Amniotic stem cell (primary cell): ENCODE measurements at regions not wholly inside any gene's neighbourhood (a gene's known extent, or its start where the extent isn't known, plus 50 kb on each side); places are given as distances from the start of the nearest gene placed in this dataset.
A peak's percentile ranks its signal among the peaks of the same experiment; 100 is the strongest.
"Not testable (repeated sequence)": the region's sequence is repeated elsewhere in the genome, so short reads cannot be mapped to it uniquely, and the experiment has no call there.

ENCODE experiments used
- DNase-seq: peaks from one replicate; lab custom pipeline; 2025; lab: John Stamatoyannopoulos, UW

GRCh38 chr10:62587011-62587410, 212.8 kb downstream of the ZNF365 start:
- no peak for DNase-seq

GRCh38 chr10:62588116-62588515, 213.9 kb downstream of the ZNF365 start:
- no peak for DNase-seq

GRCh38 chr10:62589689-62590088, 214.8 kb upstream of the ADO start:
- no peak for DNase-seq

- no peak for DNase-seq
Measured at GRCh38 chr10:62590306-62590705, 214.2 kb upstream of the ADO start.

- DNase-seq: peak; percentile 19
Measured at GRCh38 chr10:62594093-62594520, 210.4 kb upstream of the ADO start.

- DNase-seq: no peak
Measured at GRCh38 chr10:62597226-62597625, 207.3 kb upstream of the ADO start.

DNA sequence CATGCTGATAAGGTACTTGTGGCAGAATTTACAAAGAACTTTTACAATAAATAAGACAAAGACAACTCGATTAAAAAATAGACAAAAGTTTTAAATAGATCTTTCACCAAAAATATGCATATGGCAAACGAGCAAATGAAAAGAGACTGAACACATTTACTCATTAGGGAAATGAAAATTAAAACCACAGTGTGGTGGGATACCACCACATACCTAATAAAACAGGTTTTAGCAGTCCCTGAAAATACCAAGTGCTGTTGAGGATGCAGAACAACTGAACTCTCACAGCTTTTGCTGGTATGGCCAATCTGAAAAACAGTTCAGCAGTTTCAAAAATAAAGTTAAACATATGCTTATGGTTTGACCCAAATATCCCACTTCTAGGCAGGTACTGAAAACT, 205.4 kb upstream of the ADO start:
- no peak for DNase-seq

- DNase-seq: not testable (repeated sequence)
Measured at GRCh38 chr10:62606551-62606950, 198.0 kb upstream of the ADO start.

DNA sequence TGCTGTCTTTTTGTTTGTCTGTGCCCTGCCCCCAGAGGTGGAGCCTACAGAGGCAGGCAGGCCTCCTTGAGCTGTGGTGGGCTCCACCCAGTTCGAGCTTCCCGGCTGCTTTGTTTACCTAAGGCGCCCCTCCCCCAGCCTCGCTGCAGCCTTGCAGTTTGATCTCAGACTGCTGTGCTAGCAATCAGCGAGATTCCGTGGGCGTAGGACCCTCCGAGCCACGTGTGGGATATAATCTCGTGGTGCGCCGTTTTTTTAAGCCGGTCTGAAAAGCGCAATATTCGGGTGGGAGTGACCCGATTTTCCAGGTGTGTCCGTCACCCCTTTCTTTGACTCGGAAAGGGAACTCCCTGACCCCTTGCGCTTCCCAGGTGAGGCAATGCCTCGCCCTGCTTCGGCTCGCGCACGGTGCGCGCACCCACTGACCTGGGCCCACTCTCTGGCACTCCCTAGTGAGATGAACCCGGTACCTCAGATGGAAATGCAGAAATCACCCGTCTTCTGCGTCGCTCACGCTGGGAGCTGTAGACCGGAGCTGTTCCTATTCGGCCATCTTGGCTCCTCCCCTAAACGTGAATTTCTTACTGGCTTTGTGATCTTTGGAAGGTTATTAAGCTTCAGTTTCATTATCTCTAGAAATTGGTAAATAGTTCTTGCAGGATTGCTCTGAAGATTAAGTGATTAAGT, 196.2 kb upstream of the ADO start:
- not testable (repeated sequence) for DNase-seq

- DNase-seq: peak; percentile 1
Measured at GRCh38 chr10:62610649-62611229, 193.8 kb upstream of the ADO start.

DNA sequence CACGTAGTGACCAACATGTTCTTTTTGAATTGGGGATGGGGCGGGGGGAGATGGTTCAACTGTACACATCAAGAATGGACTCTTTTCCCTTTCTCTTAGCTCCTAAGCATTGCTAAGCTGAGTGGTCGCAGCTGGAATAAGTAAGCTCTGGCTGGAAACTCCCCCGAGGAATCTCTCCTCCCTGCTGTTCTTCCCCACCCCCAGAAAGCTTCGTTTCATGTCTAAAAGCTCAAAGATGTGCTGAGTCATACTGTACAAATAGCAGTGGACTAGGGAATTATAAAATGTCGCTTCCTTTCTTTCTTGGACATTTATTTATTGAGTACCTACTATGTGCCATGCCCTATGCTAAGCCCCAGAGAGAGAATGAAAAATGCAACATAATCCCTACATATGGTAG, 191.1 kb upstream of the ADO start:
- peak; percentile 5 for DNase-seq

- DNase-seq: no peak
Measured at GRCh38 chr10:62613859-62614258, 190.7 kb upstream of the ADO start.

DNA sequence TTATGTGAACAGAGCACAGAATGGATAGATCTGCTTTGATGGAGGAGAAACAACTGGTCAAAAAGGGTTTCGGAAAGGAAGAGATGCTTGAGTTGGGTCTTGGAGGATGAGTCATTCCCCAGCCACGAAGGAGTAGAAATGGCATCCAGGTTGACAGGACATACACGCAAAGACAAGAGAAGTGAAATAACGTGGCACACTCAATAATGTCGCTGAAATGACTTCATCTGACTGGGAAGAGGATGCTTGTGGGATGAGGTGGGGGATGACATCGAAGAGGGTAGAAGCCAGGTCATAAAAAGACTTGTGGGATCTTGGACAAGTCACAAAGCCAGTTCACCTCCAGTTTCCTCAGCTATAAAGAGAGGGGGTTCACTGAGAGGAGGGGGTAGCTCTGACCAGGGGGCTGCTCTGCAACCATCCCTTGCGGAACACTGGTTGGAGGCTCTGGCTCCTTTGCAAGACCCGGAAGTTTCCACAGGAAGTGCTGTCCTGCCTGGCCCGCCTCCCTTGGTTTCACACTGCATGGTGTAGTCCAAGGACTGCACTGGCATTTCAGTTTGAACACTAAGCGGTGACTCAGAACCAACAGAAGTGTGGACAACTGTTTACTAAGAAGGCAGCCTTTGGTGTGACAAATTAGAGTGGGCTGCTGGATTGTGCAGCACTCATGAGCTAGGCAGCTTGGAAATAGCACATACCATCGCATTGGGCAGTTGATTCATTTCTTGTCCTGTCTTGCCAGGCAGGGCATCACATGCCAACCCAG, 189.9 kb upstream of the ADO start:
- DNase-seq: peak; percentile 13

- no peak for DNase-seq
Measured at GRCh38 chr10:62616885-62617590, 187.5 kb upstream of the ADO start.

DNA sequence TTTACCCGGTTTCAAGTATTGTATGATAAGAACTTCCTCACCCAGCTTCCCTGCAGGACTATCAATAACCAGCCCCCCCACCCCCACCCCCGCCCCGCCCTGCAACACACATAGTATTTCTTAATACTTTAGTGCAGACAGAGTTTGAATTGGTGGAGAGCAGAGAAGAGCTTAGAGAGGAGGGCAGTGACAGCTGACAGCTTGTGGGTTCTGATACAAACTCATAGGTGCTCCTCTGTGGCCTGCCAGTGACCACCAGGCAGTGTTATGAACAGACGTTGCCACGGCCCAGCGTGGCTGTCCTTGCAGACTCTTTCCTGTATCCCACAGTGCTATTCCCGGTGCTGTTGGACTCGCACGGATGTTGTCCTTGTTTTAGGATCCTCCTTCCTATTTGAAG, 186.9 kb upstream of the ADO start:
- no peak for DNase-seq

GRCh38 chr10:62618054-62618453, 186.5 kb upstream of the ADO start:
- no peak for DNase-seq

GRCh38 chr10:62618576-62619412, 185.7 kb upstream of the ADO start:
- DNase-seq: no peak

DNA sequence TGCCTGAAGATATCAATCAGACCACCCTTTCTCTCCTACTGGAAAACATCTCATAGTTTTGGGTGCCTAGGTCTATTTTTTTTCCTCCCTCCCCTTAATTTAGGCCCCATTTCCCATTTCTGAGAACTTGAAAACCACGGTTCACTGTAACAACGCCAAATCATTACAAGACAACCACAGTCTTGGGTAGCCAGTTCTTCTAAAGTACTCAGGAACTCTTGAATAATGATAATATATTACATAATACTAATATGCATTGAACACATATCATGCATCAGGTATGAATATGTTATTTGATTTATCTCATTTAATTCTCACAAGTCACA, 185.1 kb upstream of the ADO start:
- no peak for DNase-seq

GRCh38 chr10:62620491-62620890, 184.0 kb upstream of the ADO start:
- DNase-seq: no peak

DNA sequence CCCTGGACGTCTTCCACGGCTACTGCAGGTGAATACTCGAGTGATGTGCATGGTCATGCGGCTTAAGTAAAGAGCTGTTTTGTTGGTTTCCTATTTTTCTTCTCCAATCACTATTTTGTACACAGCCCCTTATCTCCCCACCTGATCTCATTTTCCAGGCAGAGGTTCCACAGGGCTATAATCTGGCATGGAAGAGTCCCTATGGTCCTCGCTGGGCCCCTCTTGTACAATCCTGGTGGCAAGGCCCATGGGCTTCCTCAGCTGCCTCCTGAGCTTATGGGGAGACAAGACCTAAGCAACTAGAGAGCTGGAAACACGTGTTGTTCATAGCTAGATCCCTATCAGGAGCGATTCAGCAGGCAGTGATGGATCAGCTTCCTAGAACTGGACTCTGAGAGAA, 181.3 kb upstream of the ADO start:
- no peak for DNase-seq

- DNase-seq: no peak
Measured at GRCh38 chr10:62625484-62625883, 179.0 kb upstream of the ADO start.

DNA sequence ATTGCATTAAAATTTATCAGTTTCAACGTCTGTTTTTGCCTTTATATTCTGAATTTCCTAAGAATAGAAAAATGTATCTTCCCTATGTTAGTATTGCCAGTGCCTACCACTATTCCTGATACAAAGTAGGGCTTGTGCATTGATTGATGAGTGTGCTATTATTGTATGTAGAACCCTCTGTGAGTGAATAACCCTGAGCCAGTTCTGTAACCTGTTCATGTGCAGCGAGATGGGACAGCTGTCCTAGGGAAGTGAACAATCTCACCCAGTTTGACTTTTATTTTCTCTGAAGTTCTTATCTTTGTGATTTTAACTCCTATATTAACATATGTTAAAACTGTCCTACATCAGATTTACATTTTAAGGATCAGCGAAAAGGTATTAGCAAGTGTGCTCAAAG, 178.4 kb upstream of the ADO start:
- DNase-seq: no peak
